Ovary (tissue), 7 donors: ENCODE measurements at regions not wholly inside any gene's neighbourhood (a gene's known extent, or its start where the extent isn't known, plus 50 kb on each side); places are given as distances from the start of the nearest gene placed in this dataset.

Source experiments
- DNase-seq, 5 donors: peaks; one replicate each; pipeline ENCODE4 v3.0.0-alpha.2; 2019 to 2020
- H3K27ac ChIP-seq, 2 donors: fragments of 200-600 bp; one replicate each; pipeline versions ENCODE4 v1.5.1 to v1.8.0; 2019 to 2022
- H3K27me3 ChIP-seq: fragments of 200-600 bp; one replicate; pipeline ENCODE4 v1.8.0; 2022
- H3K36me3 ChIP-seq: fragments of 200-600 bp; sonication (generic); one replicate; pipeline ENCODE4 v1.5.1; 2019
- H3K4me1 ChIP-seq: one replicate; pipeline ENCODE4 v1.8.1; 2013; ENCODE audit warnings: mild to moderate bottlenecking, moderate library complexity; ENCODE audit not compliant: insufficient read depth
- H3K4me3 ChIP-seq: fragments of 200-600 bp; sonication (generic); one replicate; pipeline ENCODE4 v1.5.1; 2017
- H3K9me3 ChIP-seq, 2 donors: fragments of 200-600 bp in 1 of 2; sonication (generic) in 1 of 2; one replicate each; pipeline versions ENCODE4 v1.5.1 to v1.8.1; 2013 to 2019; ENCODE audit warnings: mild to moderate bottlenecking in 1 of 2, moderate library complexity in 1 of 2
- EP300 ChIP-seq: sonication (generic); formaldehyde crosslinking; IDR thresholded peaks from one replicate; pipeline ENCODE4 v1.6.1; 2017; ENCODE audit warnings: antibody characterized with exemption
- POLR2A ChIP-seq: fragments of 450-650 bp; IDR thresholded peaks from one replicate; pipeline ENCODE4 v1.6.1; 2017; ENCODE audit warnings: antibody characterized with exemption, mild to moderate bottlenecking, moderate library complexity
- WGBS, 3 donors: extraction: QIAGEN DNeasy Blood & Tissue Kit in 1 of 3; methylation state at CpG; one replicate each; pipeline versions ENCODE4 v1.1.5 to v1.1.7; 2013 to 2017; 5-methylcytosine and 5-hydroxymethylcytosine counted together
- intact Hi-C, 4 donors: fragments of 100-400 bp; cut with DNase I; formaldehyde crosslinking; loops; one replicate each; pipeline versions ENCODE4 v1.11.0 to v1.15.1; 2022 to 2023
- TF ChIP-seq, protein P1 (sequence below), 3 donors: fragments of 450-650 bp in 2 of 3; fragments of 200-600 bp in 1 of 3; IDR thresholded peaks; one replicate each; pipeline versions ENCODE4 v1.5.1 to v1.8.0; 2016 to 2022; ENCODE audit warnings: antibody characterized with exemption in 3 of 3, mild to moderate bottlenecking in 1 of 3
- donor health status: DM: no; HTN: no; CAD: no; lungs with moderate emphysema.
- donor health status: DM: no; HTN: no; CAD: no.
- donor health status: Bipolar disorder and iron deficiency.
- donor health status: DM: no; HTN: no; CAD: no.
- donor health status: DM: yes; HTN: yes; CAD: no.

DNA sequence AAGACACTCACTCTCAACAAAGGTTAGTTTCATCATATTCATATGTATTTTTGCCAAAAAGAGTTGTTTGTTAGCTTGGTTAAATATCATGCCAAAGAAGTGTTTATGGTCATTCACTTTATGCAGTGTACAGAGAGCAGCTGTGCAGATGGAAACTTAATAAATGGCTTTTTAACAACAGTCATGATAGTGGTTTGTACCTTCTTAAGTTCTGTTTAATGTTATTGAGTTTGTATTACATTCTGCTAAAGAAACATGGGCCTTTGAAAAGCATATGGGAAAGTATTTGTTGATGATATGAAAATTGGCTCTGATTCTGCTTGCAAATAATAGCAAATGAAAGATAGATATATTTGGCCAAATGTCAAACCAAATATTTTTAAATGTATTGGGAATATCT, 607.3 kb downstream of the NCAM2 start:
- Histone ChIP-seq H3K27ac (no peak overlapping the region), H3K27me3 (no peaks in the 10 kb centered on the region), H3K9me3 (no peaks in the 10 kb centered on the region), H3K4me1 (no peaks in the 10 kb centered on the region), H3K36me3 (no peaks in the 10 kb centered on the region), H3K4me3 (no peak overlapping the region)
- no peak for DNase-seq
- intact Hi-C loops = no loop called here
- TF ChIP-seq EP300 = no peak
- no peak for TF ChIP-seq POLR2A

DNA sequence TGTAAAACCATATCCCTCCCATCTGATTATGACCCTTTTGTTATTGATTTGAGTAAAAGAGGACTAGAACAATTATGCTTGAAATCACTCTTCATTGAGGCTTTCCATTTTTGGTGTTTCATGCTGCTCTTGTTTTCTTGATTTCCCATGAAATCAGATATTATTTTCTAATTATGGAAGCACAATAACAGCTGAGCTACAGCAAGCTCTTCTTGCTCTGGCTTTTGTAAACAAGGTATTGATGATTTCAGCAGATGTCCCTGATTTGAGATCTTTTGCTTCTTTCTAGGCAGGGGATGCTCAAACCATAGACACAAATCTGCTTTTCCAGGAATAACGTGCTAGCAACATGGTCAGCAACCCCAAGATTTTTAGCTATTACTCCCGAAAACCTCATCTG, 607.8 kb downstream of the NCAM2 start:
- H3K27ac ChIP-seq = no peak overlapping the region
- DNase-seq = no peak
- no peaks in the 10 kb centered on the region for H3K4me1 ChIP-seq
- intact Hi-C loops = no loop called here
- TF ChIP-seq EP300 (no peak), POLR2A (no peak)
- TF ChIP-seq, protein P1, sequence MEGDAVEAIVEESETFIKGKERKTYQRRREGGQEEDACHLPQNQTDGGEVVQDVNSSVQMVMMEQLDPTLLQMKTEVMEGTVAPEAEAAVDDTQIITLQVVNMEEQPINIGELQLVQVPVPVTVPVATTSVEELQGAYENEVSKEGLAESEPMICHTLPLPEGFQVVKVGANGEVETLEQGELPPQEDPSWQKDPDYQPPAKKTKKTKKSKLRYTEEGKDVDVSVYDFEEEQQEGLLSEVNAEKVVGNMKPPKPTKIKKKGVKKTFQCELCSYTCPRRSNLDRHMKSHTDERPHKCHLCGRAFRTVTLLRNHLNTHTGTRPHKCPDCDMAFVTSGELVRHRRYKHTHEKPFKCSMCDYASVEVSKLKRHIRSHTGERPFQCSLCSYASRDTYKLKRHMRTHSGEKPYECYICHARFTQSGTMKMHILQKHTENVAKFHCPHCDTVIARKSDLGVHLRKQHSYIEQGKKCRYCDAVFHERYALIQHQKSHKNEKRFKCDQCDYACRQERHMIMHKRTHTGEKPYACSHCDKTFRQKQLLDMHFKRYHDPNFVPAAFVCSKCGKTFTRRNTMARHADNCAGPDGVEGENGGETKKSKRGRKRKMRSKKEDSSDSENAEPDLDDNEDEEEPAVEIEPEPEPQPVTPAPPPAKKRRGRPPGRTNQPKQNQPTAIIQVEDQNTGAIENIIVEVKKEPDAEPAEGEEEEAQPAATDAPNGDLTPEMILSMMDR (IDR thresholded peaks at IDR 0.05) = no peak
- H3K27me3 ChIP-seq = no peaks in the 10 kb centered on the region
- H3K36me3 ChIP-seq = no peaks in the 10 kb centered on the region
- 8 to 37% (median 21%) methylated on average over 2 of the region's 2 CpGs for WGBS, 3 donors
- H3K4me3 ChIP-seq = no peak overlapping the region
- H3K9me3 ChIP-seq = no peaks in the 10 kb centered on the region

DNA sequence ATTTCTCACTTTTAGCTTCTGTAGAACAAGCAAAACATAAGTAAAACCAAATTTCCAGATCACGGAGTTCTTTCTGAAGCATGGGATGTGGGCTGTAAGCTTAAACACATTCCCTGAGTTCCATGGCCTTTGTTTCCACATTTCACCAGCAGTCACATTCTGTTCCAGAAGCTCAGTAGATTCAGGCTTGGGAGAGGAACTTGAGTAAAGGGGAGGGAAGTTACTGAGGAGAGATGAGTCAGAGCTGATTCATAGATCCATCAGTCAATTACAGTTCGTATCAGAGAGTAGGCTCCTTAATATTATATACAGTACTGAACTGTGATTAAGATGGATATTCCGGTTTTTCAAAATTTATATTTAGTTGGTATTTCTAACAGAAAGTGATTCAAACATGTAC, 614.3 kb downstream of the NCAM2 start:
- Histone ChIP-seq H3K27ac (no peak overlapping the region), H3K9me3 (no peaks in the 10 kb centered on the region), H3K27me3 (no peaks in the 10 kb centered on the region), H3K36me3 (no peaks in the 10 kb centered on the region), H3K4me3 (no peak overlapping the region), H3K4me1 (no peaks in the 10 kb centered on the region)
- WGBS, 3 donors = 31 to 42% (median 37%) methylated on average over 3 of the region's 3 CpGs
- DNase-seq = no peak
- intact Hi-C loops = no loop called here
- TF ChIP-seq EP300 (no peak), POLR2A (no peak)
- TF ChIP-seq, protein P1 (IDR thresholded peaks at IDR 0.05) = no peak

DNA sequence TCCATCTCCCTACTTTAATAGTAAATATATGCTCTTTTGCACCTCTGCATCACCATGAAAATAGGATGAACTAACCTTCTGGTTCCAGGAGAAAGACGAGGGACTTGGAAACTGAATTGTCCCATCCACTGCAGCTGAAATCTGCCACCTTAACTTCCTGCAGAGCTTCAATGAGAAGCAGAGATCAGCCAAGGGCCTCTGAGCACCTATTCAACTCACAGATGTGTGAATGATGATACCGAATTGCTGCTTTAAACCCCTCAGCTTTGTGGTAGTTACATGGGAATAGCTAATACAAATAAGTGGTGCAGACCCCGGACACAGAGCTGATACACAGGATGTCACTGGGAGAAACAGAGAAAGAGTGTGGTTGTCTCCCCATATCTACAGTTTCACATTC, 616.8 kb downstream of the NCAM2 start:
- Histone ChIP-seq H3K36me3 (no peaks in the 10 kb centered on the region), H3K4me3 (no peak overlapping the region), H3K4me1 (no peaks in the 10 kb centered on the region), H3K27ac (no peak overlapping the region), H3K27me3 (no peaks in the 10 kb centered on the region), H3K9me3 (no peaks in the 10 kb centered on the region)
- 80 to 82% (median 81%) methylated on average over 3 of the region's 3 CpGs for WGBS, 3 donors
- no peak for DNase-seq
- TF ChIP-seq EP300 (no peak), POLR2A (no peak)
- TF ChIP-seq, protein P1 (IDR thresholded peaks at IDR 0.05) = no peak
- intact Hi-C loops = no loop called here

DNA sequence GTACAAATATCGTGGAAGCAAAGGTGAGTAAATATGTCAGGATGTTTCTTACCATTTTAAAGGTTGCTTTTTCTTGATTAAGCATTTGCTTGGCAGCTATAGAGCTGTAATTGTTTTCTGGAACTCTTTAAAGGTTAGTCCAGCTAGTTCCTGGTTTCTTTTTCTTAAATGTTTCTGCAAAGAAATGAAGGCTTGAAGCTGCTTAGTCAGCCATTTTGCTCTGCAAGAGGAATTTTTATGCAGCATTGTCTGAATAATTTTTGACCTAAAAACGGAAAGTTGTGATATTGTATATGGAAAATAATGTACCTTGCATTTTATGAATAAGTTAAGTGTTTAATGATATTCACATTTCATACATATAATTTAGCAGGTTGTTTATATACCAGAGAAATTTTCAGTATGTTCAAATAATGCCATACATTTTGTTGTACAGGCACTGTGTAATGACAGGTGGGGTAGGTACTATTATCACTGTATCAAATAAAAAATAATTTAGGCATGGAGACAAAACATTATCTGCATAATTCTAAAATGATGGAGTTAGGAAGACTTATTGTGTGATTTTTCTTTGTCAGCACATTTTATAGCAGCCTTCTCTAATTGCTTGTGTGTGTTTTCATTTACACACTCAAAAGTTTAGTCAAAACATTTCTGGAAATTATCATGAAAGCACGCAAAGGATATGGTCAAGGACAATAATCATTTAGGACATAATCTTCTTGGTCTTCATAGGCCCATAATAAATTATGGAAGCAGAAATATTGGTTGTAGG, 624.4 kb downstream of the NCAM2 start:
- Histone ChIP-seq H3K9me3 (no peaks in the 10 kb centered on the region), H3K27me3 (no peaks in the 10 kb centered on the region), H3K36me3 (no peaks in the 10 kb centered on the region), H3K4me3 (no peak overlapping the region), H3K4me1 (no peaks in the 10 kb centered on the region), H3K27ac (no peak overlapping the region)
- intact Hi-C loops = no loop called here
- TF ChIP-seq POLR2A = no peak
- no peak for TF ChIP-seq EP300
- TF ChIP-seq, protein P1 (IDR thresholded peaks at IDR 0.05) = no peak
- no peak for DNase-seq
- WGBS, 3 donors = 39 to 56% (median 42%) methylated on average over 3 of the region's 3 CpGs
